Endothelial cell of umbilical vein (primary cell): ENCODE measurements at regions not wholly inside any gene's neighbourhood (a gene's known extent, or its start where the extent isn't known, plus 50 kb on each side); places are given as distances from the start of the nearest gene placed in this dataset.
A peak's percentile ranks its signal among the peaks of the same experiment; 100 is the strongest.

ENCODE experiments used
- BruUV-seq: library from RNA; stranded (reverse); fragments of 400-500 nt; replicated peaks from 2 replicates; lab custom pipeline; 2021; lab: Mats Ljungman, UMichigan
- CTCF ChIA-PET: fragments of 300-600, 350-600 bp; sonication (Branson Sonifier 250); formaldehyde crosslinking; loops from one replicate; lab custom pipeline; 2021; ENCODE audit warnings: antibody characterized with exemption, inconsistent platforms; lab: Charles Lee
- POLR2A ChIA-PET: fragments of 300-600, 350-600 bp; sonication (Branson Sonifier 250); formaldehyde crosslinking; loops from one replicate; lab custom pipeline; 2021; ENCODE audit warnings: antibody characterized with exemption, inconsistent platforms; lab: Charles Lee
- DNase-seq: peaks from one replicate; pipeline ENCODE4 v3.0.0-alpha.2; 2011; ENCODE audit warnings: low read depth, low spot score
- FAIRE-seq: peaks from 2 replicates; lab custom pipeline; 2011; peaks lifted over from hg19 to GRCh38; lab: Jason Lieb, UNC
- H2AFZ ChIP-seq: 2 replicates; pipeline ENCODE4 v1.6.0; 2012; ENCODE audit warnings: low read depth, low read length, control low read depth, inconsistent platforms
- H3K27ac ChIP-seq: 2 replicates; pipeline ENCODE4 v1.5.1; 2011; ENCODE audit warnings: low read depth, mild to moderate bottlenecking, control low read depth, low read length, moderate library complexity; ENCODE audit not compliant: insufficient read depth
- H3K27me3 ChIP-seq, 2 experiments: 2 replicates each; pipeline versions ENCODE4 v1.6.0 to v1.6.1; 2011; ENCODE audit warnings: low read length in 2 of 2, mixed read lengths in 1 of 2; ENCODE audit not compliant: control insufficient read depth in 2 of 2, insufficient read depth in 2 of 2
- H3K36me3 ChIP-seq, 2 experiments: 2 replicates in 1 of 2; 3 replicates in 1 of 2; pipeline ENCODE4 v1.5.1; 2011; ENCODE audit warnings: low read length in 2 of 2, mild to moderate bottlenecking in 1 of 2, moderate library complexity in 1 of 2; ENCODE audit not compliant: control insufficient read depth in 2 of 2, insufficient read depth in 2 of 2; ENCODE audit errors: extremely low read depth in 1 of 2
- H3K4me1 ChIP-seq: 3 replicates; pipeline ENCODE4 v1.5.1; 2011; ENCODE audit warnings: mild to moderate bottlenecking, low read length; ENCODE audit not compliant: control insufficient read depth, insufficient read depth; ENCODE audit errors: extremely low read depth
- H3K4me2 ChIP-seq: 2 replicates; pipeline ENCODE4 v1.6.1; 2011; ENCODE audit warnings: low read length, control low read depth, mixed read lengths; ENCODE audit not compliant: insufficient read depth
- H3K4me3 ChIP-seq, 3 experiments: fragments of 200-600 bp in 1 of 3; sonication (generic), shearing (Covaris generic) in 1 of 3; replicated peaks in 1 of 3; 2 replicates each; pipeline ENCODE4 v1.5.1; 2011 to 2016; ENCODE audit warnings: control low read depth in 3 of 3, low read length in 3 of 3, mild to moderate bottlenecking in 2 of 3, inconsistent platforms in 1 of 3, low read depth in 1 of 3, moderate library complexity in 1 of 3; ENCODE audit not compliant: insufficient read depth in 1 of 3
- H3K79me2 ChIP-seq: 2 replicates; pipeline ENCODE4 v1.6.0; 2012; ENCODE audit warnings: low read length, inconsistent platforms; ENCODE audit not compliant: control insufficient read depth, insufficient read depth
- H3K9ac ChIP-seq: replicated peaks from 2 replicates; pipeline ENCODE3; 2011; ENCODE audit warnings: low read length, control low read depth; ENCODE audit not compliant: insufficient read depth; ENCODE audit errors: extremely low read depth
- H3K9me1 ChIP-seq: replicated peaks from 3 replicates; pipeline ENCODE4 v1.6.0; 2011; ENCODE audit warnings: mild to moderate bottlenecking, low read length; ENCODE audit not compliant: control insufficient read depth, insufficient read depth; ENCODE audit errors: extremely low read depth
- H3K9me3 ChIP-seq: replicated peaks from 2 replicates; pipeline ENCODE4 v1.5.1; 2012; ENCODE audit warnings: low read length, inconsistent platforms; ENCODE audit not compliant: control insufficient read depth, insufficient read depth
- H4K20me1 ChIP-seq: replicated peaks from 2 replicates; pipeline ENCODE3; 2011; ENCODE audit warnings: mild to moderate bottlenecking, low read length; ENCODE audit not compliant: control insufficient read depth, insufficient read depth; ENCODE audit errors: extremely low read depth
- EZH2 ChIP-seq: IDR thresholded peaks from 2 replicates; pipeline ENCODE4 v1.6.1; 2012; ENCODE audit warnings: borderline replicate concordance, low read depth, mild to moderate bottlenecking, moderate library complexity, low read length, inconsistent platforms; ENCODE audit not compliant: severe bottlenecking
- FOS ChIP-seq: IDR thresholded peaks from 2 replicates; pipeline ENCODE4 v1.6.1; 2011; ENCODE audit warnings: mild to moderate bottlenecking, low read length, moderate library complexity, borderline replicate concordance; ENCODE audit not compliant: insufficient read depth
- GATA2 ChIP-seq: IDR thresholded peaks from 2 replicates; pipeline ENCODE4 v1.7.0; 2011; ENCODE audit warnings: low read depth, mild to moderate bottlenecking, moderate library complexity, mixed read lengths, low read length; ENCODE audit not compliant: insufficient read length, insufficient read depth
- JUN ChIP-seq: IDR thresholded peaks from 2 replicates; pipeline ENCODE4 v1.6.1; 2011; ENCODE audit warnings: borderline replicate concordance, low read depth; ENCODE audit not compliant: insufficient read length, insufficient read depth
- MAX ChIP-seq: IDR thresholded peaks from 2 replicates; pipeline ENCODE4 v1.6.1; 2011; ENCODE audit not compliant: insufficient read depth, insufficient read length
- MYC ChIP-seq: IDR thresholded peaks from one replicate; pipeline ENCODE4 v1.6.1; 2011; ENCODE audit warnings: mild to moderate bottlenecking, low read depth, low read length
- POLR2A ChIP-seq: IDR thresholded peaks from 2 replicates; pipeline ENCODE4 v1.6.1; 2012; ENCODE audit warnings: low read depth, mild to moderate bottlenecking, control low read depth, low read length
- POLR2AphosphoS5 ChIP-seq: IDR thresholded peaks from 2 replicates; pipeline ENCODE4 v1.6.1; 2012; ENCODE audit warnings: low read depth, mild to moderate bottlenecking, control low read depth, low read length, moderate library complexity; ENCODE audit not compliant: insufficient read depth
- dilution Hi-C: fragments of 300-500 bp; cut with MboI; formaldehyde crosslinking; loops from one replicate; pipeline ENCODE4 v1.15.0; 2019; ENCODE audit warnings: low sequenced_read_pairs; ENCODE audit not compliant: extremely low pct_ligation_motif_present
- intact Hi-C: fragments of 100-400 bp; cut with micrococcal nuclease; formaldehyde crosslinking; loops from one replicate; pipeline ENCODE4 v1.10.0; 2022
- TF ChIP-seq, protein P1 (sequence below), 2 donors: IDR thresholded peaks; 1 replicate in 1 of 2; 2 replicates in 1 of 2; pipeline ENCODE4 v1.5.1; 2011; ENCODE audit warnings: low read length in 2 of 2, mild to moderate bottlenecking in 2 of 2, moderate library complexity in 2 of 2, control low read depth in 1 of 2, inconsistent platforms in 1 of 2, low read depth in 1 of 2; ENCODE audit not compliant: insufficient read depth in 1 of 2; ENCODE audit errors: extremely low read depth in 1 of 2

DNA sequence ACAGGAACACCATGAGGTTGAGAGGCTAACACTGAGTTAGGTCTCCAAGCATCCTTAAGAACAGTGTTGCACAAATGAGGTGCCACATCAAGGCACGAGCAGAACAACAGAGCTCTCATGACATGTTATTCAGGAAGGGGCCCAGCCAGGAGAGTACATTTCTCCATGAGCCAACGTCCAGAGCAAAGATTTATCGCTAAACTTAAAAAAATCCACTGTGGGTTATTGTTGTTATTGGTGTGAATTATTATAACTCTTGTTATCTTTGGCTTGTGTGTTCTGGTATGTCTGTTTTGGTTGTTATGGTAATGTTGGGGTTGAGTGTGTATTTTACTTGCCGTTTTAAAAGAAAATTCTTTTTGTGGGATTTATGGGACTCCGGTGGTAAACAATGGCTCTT lies 68.9 kb upstream of the MSI2 start:
- Histone ChIP-seq H3K27me3 (no peaks in the 10 kb centered on the region), H3K9me3 (no peaks in the 10 kb centered on the region), H3K27ac (no peak overlapping the region), H3K36me3 (no peaks in the 10 kb centered on the region), H3K79me2 (no peaks in the 10 kb centered on the region), H3K9ac (no peak overlapping the region), H3K4me1 (peaks cover 5% of the 10 kb centered on the region), H3K4me2 (no peak overlapping the region), H2AFZ (no peak overlapping the region), H4K20me1 (no peaks in the 10 kb centered on the region), H3K4me3 (no peak overlapping the region), H3K9me1 (no peaks in the 10 kb centered on the region)
- CTCF ChIA-PET = interaction anchor here (1.4 kb wide), 1 partner anchor 56 kb away, joined by 8 read pairs; no protein-coding TSS in a partner anchor
- POLR2A ChIA-PET = no interaction called here
- dilution Hi-C loops (no loop called here), intact Hi-C loops (no loop called here)
- peak; percentile 54 for DNase-seq
- TF ChIP-seq, protein P1, sequence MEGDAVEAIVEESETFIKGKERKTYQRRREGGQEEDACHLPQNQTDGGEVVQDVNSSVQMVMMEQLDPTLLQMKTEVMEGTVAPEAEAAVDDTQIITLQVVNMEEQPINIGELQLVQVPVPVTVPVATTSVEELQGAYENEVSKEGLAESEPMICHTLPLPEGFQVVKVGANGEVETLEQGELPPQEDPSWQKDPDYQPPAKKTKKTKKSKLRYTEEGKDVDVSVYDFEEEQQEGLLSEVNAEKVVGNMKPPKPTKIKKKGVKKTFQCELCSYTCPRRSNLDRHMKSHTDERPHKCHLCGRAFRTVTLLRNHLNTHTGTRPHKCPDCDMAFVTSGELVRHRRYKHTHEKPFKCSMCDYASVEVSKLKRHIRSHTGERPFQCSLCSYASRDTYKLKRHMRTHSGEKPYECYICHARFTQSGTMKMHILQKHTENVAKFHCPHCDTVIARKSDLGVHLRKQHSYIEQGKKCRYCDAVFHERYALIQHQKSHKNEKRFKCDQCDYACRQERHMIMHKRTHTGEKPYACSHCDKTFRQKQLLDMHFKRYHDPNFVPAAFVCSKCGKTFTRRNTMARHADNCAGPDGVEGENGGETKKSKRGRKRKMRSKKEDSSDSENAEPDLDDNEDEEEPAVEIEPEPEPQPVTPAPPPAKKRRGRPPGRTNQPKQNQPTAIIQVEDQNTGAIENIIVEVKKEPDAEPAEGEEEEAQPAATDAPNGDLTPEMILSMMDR (IDR thresholded peaks at IDR 0.05; ENCODE audit: extremely low read depth in 1 of 2, insufficient read depth in 1 of 2, low read depth in 1 of 2, low read length in 2 of 2) = no peak
- no peak for TF ChIP-seq POLR2A
- TF ChIP-seq FOS = no peak
- no peak for TF ChIP-seq MYC
- TF ChIP-seq POLR2AphosphoS5 = no peak
- no peak for TF ChIP-seq JUN
- no peak for TF ChIP-seq EZH2
- no peak for TF ChIP-seq MAX
- TF ChIP-seq GATA2 = no peak
- BruUV-seq = no TSS peak
- no peak for FAIRE-seq
